ENCODE measurements at regions not wholly inside any gene's neighbourhood (a gene's known extent, or its start where the extent isn't known, plus 50 kb on each side); places are given as distances from the start of the nearest gene placed in this dataset.

- TF ChIP-seq CTCF (conservative IDR thresholded peaks at IDR 0.05) = no peak
- TF ChIP-seq ZFX (IDR thresholded peaks at IDR 0.05) = no peak
Measured at GRCh38 chr6:4294636-4295035, 159.3 kb upstream of the ECI2 start.
